OCI-LY7 (cell line): ENCODE measurements at regions not wholly inside any gene's neighbourhood (a gene's known extent, or its start where the extent isn't known, plus 50 kb on each side); places are given as distances from the start of the nearest gene placed in this dataset.
"Not testable (repeated sequence)": the region's sequence is repeated elsewhere in the genome, so short reads cannot be mapped to it uniquely, and the experiment has no call there.

ENCODE experiments used
- EZH2phosphoT487 ChIP-seq: fragments of 200-600 bp; sonication (generic); IDR thresholded peaks from 2 replicates; pipeline ENCODE4 v1.6.1; 2018; ENCODE audit warnings: low read depth, borderline replicate concordance, mild to moderate bottlenecking, mixed run types, antibody characterized with exemption, low read length, moderate library complexity, mixed read lengths
- TF ChIP-seq, protein P1 (sequence below): fragments of 200-600 bp; sonication (generic); conservative IDR thresholded peaks from 2 replicates; pipeline ENCODE4 v1.5.1; 2014; ENCODE audit warnings: mild to moderate bottlenecking, antibody characterized with exemption, low read length, moderate library complexity, mixed read lengths

DNA sequence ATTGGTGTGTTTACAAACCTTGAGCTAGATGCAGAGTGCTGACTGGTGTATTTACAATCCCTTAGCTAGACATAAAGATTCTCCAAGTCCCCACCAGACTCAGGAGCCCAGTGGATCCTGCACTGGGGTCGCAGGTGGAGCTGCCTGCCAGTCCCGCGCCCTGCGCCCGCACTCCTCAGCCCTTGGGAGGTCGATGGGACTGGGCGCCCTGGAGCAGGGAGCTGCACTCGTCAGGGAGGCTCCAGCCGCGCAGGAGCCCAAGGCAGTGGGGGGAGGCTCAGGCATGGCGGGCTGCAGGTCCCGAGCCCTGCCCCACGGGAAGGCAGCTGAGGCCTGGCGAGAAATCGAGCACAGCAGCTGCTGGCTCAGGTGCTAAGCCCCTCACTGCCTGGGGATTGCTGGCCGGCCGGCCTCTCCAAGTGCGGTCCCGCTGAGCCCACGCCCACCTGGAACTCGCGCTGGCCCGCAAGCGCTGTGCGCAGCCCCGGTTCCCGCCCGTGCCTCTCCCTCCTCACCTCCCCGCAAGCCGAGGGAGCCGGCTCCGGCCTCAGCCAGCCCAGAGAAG, 105.0 kb downstream of the DDX1 start:
- TF ChIP-seq, protein P1, sequence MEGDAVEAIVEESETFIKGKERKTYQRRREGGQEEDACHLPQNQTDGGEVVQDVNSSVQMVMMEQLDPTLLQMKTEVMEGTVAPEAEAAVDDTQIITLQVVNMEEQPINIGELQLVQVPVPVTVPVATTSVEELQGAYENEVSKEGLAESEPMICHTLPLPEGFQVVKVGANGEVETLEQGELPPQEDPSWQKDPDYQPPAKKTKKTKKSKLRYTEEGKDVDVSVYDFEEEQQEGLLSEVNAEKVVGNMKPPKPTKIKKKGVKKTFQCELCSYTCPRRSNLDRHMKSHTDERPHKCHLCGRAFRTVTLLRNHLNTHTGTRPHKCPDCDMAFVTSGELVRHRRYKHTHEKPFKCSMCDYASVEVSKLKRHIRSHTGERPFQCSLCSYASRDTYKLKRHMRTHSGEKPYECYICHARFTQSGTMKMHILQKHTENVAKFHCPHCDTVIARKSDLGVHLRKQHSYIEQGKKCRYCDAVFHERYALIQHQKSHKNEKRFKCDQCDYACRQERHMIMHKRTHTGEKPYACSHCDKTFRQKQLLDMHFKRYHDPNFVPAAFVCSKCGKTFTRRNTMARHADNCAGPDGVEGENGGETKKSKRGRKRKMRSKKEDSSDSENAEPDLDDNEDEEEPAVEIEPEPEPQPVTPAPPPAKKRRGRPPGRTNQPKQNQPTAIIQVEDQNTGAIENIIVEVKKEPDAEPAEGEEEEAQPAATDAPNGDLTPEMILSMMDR = not testable (repeated sequence)
- TF ChIP-seq EZH2phosphoT487 = not testable (repeated sequence)
